NT2/D1 (cell line): ENCODE measurements at regions not wholly inside any gene's neighbourhood (a gene's known extent, or its start where the extent isn't known, plus 50 kb on each side); places are given as distances from the start of the nearest gene placed in this dataset.

Experiments
- SUZ12 ChIP-seq: IDR thresholded peaks from 2 replicates; pipeline ENCODE4 v1.6.1; 2011; ENCODE audit not compliant: insufficient read length, insufficient read depth; ENCODE audit errors: extremely low read depth
- YY1 ChIP-seq: IDR thresholded peaks from 2 replicates; pipeline ENCODE4 v1.6.1; 2011; ENCODE audit not compliant: insufficient read length, insufficient read depth

DNA sequence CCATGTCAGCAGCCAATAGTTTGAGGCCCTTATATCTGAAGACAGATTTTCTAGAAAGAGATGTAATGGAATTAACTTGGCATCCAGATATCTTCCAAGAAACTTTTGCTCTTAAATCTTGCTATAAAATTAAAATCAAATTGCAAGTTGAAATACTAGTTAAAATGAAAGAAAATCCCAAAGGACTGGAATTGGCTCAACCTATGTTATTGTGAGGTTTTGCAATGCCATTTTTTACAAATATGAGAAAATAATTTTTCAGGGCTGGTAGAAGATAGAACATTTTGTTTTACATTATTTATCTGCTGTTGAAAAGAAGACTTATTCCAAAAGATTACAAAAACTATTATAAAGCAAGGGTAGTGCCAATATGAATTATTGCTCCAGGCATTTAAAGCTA, 92.2 kb upstream of the AGTR1 start:
- TF ChIP-seq SUZ12 (no peak), YY1 (no peak)
